GM06990 (cell line): ENCODE measurements at regions not wholly inside any gene's neighbourhood (a gene's known extent, or its start where the extent isn't known, plus 50 kb on each side); places are given as distances from the start of the nearest gene placed in this dataset.

Experiments used
- DNase-seq: peaks from one replicate; pipeline ENCODE4 v3.0.0-alpha.2; 2011; ENCODE audit not compliant: insufficient read length; ENCODE audit errors: extremely low read depth
- H3K27me3 ChIP-seq: replicated peaks from 2 replicates; pipeline ENCODE4 v1.6.0; 2011; ENCODE audit warnings: low read length; ENCODE audit not compliant: control insufficient read depth, insufficient read depth
- H3K36me3 ChIP-seq: 2 replicates; pipeline ENCODE4 v1.5.1; 2011; ENCODE audit warnings: low read length; ENCODE audit not compliant: control insufficient read depth, insufficient read depth
- H3K4me3 ChIP-seq: replicated peaks from 2 replicates; pipeline ENCODE4 v1.5.1; 2011; ENCODE audit warnings: low read depth, mild to moderate bottlenecking, control low read depth, low read length
- TF ChIP-seq, protein P1 (sequence below): IDR thresholded peaks from 2 replicates; pipeline ENCODE4 v1.5.1; 2011; ENCODE audit warnings: low read length, control low read depth, mild to moderate bottlenecking, inconsistent platforms; ENCODE audit not compliant: insufficient read depth, poor library complexity, severe bottlenecking

GRCh38 chr9:111110805-111111204, 72.5 kb upstream of the LPAR1 start:
- no peaks in the 10 kb centered on the region for H3K36me3 ChIP-seq
- H3K27me3 ChIP-seq = no peaks in the 10 kb centered on the region
- H3K4me3 ChIP-seq = no peak overlapping the region
- TF ChIP-seq, protein P1, sequence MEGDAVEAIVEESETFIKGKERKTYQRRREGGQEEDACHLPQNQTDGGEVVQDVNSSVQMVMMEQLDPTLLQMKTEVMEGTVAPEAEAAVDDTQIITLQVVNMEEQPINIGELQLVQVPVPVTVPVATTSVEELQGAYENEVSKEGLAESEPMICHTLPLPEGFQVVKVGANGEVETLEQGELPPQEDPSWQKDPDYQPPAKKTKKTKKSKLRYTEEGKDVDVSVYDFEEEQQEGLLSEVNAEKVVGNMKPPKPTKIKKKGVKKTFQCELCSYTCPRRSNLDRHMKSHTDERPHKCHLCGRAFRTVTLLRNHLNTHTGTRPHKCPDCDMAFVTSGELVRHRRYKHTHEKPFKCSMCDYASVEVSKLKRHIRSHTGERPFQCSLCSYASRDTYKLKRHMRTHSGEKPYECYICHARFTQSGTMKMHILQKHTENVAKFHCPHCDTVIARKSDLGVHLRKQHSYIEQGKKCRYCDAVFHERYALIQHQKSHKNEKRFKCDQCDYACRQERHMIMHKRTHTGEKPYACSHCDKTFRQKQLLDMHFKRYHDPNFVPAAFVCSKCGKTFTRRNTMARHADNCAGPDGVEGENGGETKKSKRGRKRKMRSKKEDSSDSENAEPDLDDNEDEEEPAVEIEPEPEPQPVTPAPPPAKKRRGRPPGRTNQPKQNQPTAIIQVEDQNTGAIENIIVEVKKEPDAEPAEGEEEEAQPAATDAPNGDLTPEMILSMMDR = no peak
- DNase-seq = no peak

GRCh38 chr9:111108946-111109345, 70.7 kb upstream of the LPAR1 start:
- Histone ChIP-seq H3K36me3 (no peaks in the 10 kb centered on the region), H3K4me3 (no peak overlapping the region), H3K27me3 (no peaks in the 10 kb centered on the region)
- TF ChIP-seq, protein P1 = no peak
- DNase-seq = no peak

DNA sequence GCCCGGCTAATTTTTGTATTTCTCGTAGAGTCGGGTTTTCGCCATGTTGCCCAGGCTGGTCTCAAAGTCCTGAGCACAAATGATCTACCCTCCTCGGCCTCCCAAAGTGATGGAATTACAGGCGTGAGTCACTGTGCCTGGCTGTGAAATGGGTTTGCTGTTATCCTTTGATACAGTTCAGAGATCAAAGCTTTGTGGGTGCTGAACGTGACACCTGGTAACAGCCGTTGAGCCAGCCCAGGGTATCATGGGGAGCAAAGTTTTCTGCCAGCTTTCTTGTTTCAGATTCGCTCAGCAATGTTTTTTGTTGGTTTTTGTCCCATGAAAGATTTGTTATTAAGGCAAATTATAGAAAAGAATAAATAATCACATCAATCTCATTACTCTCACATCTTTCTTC, 68.9 kb upstream of the LPAR1 start:
- no peaks in the 10 kb centered on the region for H3K36me3 ChIP-seq
- no peaks in the 10 kb centered on the region for H3K27me3 ChIP-seq
- H3K4me3 ChIP-seq = no peak overlapping the region
- TF ChIP-seq, protein P1 = no peak
- DNase-seq = no peak

GRCh38 chr9:111106202-111106601, 67.9 kb upstream of the LPAR1 start:
- Histone ChIP-seq H3K36me3 (no peaks in the 10 kb centered on the region), H3K27me3 (no peaks in the 10 kb centered on the region), H3K4me3 (no peak overlapping the region)
- TF ChIP-seq, protein P1 = no peak
- DNase-seq = no peak

DNA sequence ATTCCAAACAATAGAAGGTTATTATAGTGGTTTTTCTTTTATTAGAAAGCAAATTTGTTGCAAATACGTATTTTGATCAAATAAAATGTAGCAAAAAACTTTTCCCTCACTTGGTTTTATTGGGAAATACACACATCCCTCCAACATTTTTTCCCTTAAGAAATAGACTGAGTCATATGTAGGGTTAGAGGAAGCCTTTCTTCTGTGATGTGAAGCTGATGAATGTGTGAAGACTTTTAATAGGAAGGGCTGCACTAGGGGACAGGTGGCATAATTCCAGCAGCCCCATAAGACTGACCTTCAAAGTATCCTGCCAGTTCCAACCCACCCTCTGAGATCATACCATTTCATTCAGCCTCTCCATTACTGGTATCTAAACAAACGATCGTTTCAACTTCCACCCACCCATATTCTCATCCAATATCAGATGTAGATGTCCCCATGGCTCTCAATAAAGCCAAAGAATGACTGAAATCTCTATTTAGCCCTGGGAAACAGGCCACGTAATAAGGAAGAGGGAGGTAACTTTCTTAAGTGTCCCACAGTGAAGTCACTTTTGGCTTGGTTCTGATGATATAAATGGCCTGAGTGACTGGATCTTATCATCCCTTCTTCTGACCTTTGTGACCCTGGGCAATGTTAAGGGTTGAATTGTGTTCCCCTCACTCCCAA, 64.7 kb upstream of the LPAR1 start:
- no peak overlapping the region for H3K4me3 ChIP-seq
- DNase-seq = no peak
- TF ChIP-seq, protein P1 = no peak
- H3K27me3 ChIP-seq = no peaks in the 10 kb centered on the region
- no peaks in the 10 kb centered on the region for H3K36me3 ChIP-seq
